Femur (tissue), 1 donor: ENCODE measurements at regions not wholly inside any gene's neighbourhood (a gene's known extent, or its start where the extent isn't known, plus 50 kb on each side); places are given as distances from the start of the nearest gene placed in this dataset.

Experiments used
- DNase-seq: peaks from one replicate; pipeline ENCODE4 v3.0.0-alpha.2; 2017

GRCh38 chr20:41939659-41940058, 321.5 kb upstream of the CHD6 start:
- no peak for DNase-seq

GRCh38 chr20:41938353-41938752, 320.2 kb upstream of the CHD6 start:
- no peak for DNase-seq

- DNase-seq = no peak
Observed at GRCh38 chr20:41935259-41935791, 317.1 kb upstream of the CHD6 start.

GRCh38 chr20:41932431-41932830, 314.3 kb upstream of the CHD6 start:
- no peak for DNase-seq

GRCh38 chr20:41927655-41928054, 309.5 kb upstream of the CHD6 start:
- DNase-seq = no peak

- no peak for DNase-seq
Observed at GRCh38 chr20:41927189-41927588, 309.0 kb upstream of the CHD6 start.

GRCh38 chr20:41925476-41925875, 307.3 kb upstream of the CHD6 start:
- no peak for DNase-seq

GRCh38 chr20:41923624-41924023, 305.4 kb upstream of the CHD6 start:
- no peak for DNase-seq

GRCh38 chr20:41913146-41913545, 295.0 kb upstream of the CHD6 start:
- no peak for DNase-seq

- DNase-seq = no peak
Observed at GRCh38 chr20:41910558-41910957, 292.4 kb upstream of the CHD6 start.

GRCh38 chr20:41905199-41905598, 287.0 kb upstream of the CHD6 start:
- DNase-seq = peak; percentile 56

- DNase-seq = peak; percentile 24
Observed at GRCh38 chr20:41903586-41903985, 285.4 kb upstream of the CHD6 start.

GRCh38 chr20:41902346-41902745, 284.2 kb upstream of the CHD6 start:
- DNase-seq = no peak

- no peak for DNase-seq
Observed at GRCh38 chr20:41900201-41900691, 282.1 kb upstream of the CHD6 start.

GRCh38 chr20:41897708-41898107, 279.5 kb upstream of the CHD6 start:
- no peak for DNase-seq

GRCh38 chr20:41895241-41896032, 277.3 kb upstream of the CHD6 start:
- DNase-seq = no peak

- DNase-seq = no peak
Observed at GRCh38 chr20:41894255-41894963, 276.2 kb upstream of the CHD6 start.

- DNase-seq = no peak
Observed at GRCh38 chr20:41892031-41892430, 273.9 kb upstream of the CHD6 start.

- DNase-seq = no peak
Observed at GRCh38 chr20:41889844-41890224, 271.7 kb upstream of the CHD6 start.

GRCh38 chr20:41889126-41889843, 271.1 kb upstream of the CHD6 start:
- no peak for DNase-seq

GRCh38 chr20:41888434-41888833, 270.3 kb upstream of the CHD6 start:
- no peak for DNase-seq

- no peak for DNase-seq
Observed at GRCh38 chr20:41887500-41887899, 269.3 kb upstream of the CHD6 start.

- DNase-seq = no peak
Observed at GRCh38 chr20:41881466-41882046, 263.4 kb upstream of the CHD6 start.
